ENCODE measurements at regions not wholly inside any gene's neighbourhood (a gene's known extent, or its start where the extent isn't known, plus 50 kb on each side); places are given as distances from the start of the nearest gene placed in this dataset.

DNA sequence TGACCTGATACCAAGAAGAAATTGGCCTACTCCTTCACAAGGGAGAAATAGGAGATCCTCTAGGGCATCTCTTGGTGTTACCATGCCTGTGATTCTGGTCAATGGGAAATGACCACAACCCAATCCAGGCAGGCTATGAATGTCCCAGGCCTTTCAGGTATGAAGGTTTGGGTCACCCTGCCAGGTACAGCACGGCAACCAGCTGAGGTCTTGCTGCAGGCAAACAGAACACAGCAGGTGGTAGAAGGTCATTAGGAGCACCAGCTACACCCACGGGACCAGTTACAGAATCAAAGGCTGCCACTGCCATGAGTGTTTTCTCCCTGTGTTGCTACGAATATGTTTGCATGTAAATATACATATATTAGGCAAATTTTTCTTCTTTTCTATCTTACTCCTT, 202.3 kb downstream of the ERMARD start:
- TF ChIP-seq, protein P1, sequence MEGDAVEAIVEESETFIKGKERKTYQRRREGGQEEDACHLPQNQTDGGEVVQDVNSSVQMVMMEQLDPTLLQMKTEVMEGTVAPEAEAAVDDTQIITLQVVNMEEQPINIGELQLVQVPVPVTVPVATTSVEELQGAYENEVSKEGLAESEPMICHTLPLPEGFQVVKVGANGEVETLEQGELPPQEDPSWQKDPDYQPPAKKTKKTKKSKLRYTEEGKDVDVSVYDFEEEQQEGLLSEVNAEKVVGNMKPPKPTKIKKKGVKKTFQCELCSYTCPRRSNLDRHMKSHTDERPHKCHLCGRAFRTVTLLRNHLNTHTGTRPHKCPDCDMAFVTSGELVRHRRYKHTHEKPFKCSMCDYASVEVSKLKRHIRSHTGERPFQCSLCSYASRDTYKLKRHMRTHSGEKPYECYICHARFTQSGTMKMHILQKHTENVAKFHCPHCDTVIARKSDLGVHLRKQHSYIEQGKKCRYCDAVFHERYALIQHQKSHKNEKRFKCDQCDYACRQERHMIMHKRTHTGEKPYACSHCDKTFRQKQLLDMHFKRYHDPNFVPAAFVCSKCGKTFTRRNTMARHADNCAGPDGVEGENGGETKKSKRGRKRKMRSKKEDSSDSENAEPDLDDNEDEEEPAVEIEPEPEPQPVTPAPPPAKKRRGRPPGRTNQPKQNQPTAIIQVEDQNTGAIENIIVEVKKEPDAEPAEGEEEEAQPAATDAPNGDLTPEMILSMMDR (conservative IDR thresholded peaks at IDR 0.05; ENCODE audit: low read depth, low read length) = no peak
- no peak for TF ChIP-seq EZH2 (IDR thresholded peaks at IDR 0.05; ENCODE audit: borderline replicate concordance, low read depth, low read length, poor library complexity, severe bottlenecking)
